A549 (cell line): ENCODE measurements at regions not wholly inside any gene's neighbourhood (a gene's known extent, or its start where the extent isn't known, plus 50 kb on each side); places are given as distances from the start of the nearest gene placed in this dataset.

Experiments used
- CTCF ChIP-seq: fragments of >200 bp; sonication (Bioruptor Twin); formaldehyde crosslinking; IDR thresholded peaks from 3 replicates; pipeline ENCODE4 v1.5.1; 2016
- ESRRA ChIP-seq: fragments of 150-350 bp; IDR thresholded peaks from 2 replicates; pipeline ENCODE4 v1.6.1; 2014; ENCODE audit warnings: mild to moderate bottlenecking, low read length, borderline replicate concordance
- POLR2A ChIP-seq: IDR thresholded peaks from 2 replicates; pipeline ENCODE4 v1.6.1; 2012; ENCODE audit warnings: mild to moderate bottlenecking, low read length
- SMC3 ChIP-seq: fragments of >200 bp; sonication (Bioruptor Twin); formaldehyde crosslinking; IDR thresholded peaks from 3 replicates; pipeline ENCODE4 v1.6.1; 2018; ENCODE audit warnings: inconsistent platforms
- TF ChIP-seq, protein P1 (sequence below): fragments of >200 bp; sonication (Bioruptor Twin); formaldehyde crosslinking; IDR thresholded peaks from 3 replicates; pipeline ENCODE4 v1.6.1; 2016
- TF ChIP-seq, protein P2 (sequence below): IDR thresholded peaks from 2 replicates; pipeline ENCODE4 v1.6.1; 2012

DNA sequence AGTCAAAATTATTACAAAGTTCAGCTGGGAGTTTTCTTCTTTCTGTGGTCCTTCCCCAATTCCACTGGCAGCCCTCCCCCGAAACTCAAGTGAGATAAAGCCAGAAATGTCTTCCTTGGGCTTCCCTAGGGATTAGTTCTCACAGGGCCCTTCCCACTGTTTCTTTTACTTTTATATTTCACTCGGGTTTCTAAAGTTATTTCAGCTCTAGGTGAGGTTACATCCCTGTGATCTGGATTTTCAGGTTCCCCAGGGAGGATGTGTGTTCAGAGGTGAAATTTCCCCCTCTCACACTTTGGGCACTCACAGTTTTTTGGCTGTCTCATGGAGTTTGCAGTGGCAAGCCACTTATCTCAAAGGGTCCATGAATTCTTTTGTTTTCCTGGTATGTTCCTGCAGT is 77.3 kb downstream of the DRAM2 start:
- TF ChIP-seq CTCF (no peak), SMC3 (no peak), ESRRA (no peak), POLR2A (no peak)
- TF ChIP-seq, protein P1, sequence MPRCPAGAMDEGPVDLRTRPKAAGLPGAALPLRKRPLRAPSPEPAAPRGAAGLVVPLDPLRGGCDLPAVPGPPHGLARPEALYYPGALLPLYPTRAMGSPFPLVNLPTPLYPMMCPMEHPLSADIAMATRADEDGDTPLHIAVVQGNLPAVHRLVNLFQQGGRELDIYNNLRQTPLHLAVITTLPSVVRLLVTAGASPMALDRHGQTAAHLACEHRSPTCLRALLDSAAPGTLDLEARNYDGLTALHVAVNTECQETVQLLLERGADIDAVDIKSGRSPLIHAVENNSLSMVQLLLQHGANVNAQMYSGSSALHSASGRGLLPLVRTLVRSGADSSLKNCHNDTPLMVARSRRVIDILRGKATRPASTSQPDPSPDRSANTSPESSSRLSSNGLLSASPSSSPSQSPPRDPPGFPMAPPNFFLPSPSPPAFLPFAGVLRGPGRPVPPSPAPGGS = no peak
- TF ChIP-seq, protein P2, sequence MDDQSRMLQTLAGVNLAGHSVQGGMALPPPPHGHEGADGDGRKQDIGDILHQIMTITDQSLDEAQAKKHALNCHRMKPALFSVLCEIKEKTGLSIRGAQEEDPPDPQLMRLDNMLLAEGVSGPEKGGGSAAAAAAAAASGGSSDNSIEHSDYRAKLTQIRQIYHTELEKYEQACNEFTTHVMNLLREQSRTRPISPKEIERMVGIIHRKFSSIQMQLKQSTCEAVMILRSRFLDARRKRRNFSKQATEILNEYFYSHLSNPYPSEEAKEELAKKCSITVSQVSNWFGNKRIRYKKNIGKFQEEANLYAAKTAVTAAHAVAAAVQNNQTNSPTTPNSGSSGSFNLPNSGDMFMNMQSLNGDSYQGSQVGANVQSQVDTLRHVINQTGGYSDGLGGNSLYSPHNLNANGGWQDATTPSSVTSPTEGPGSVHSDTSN = no peak
